A673 (cell line): ENCODE measurements at regions not wholly inside any gene's neighbourhood (a gene's known extent, or its start where the extent isn't known, plus 50 kb on each side); places are given as distances from the start of the nearest gene placed in this dataset.

Experiments
- BruUV-seq: library from RNA; stranded (reverse); fragments of 400-500 nt; replicated peaks from 2 replicates; lab custom pipeline; 2021; lab: Mats Ljungman, UMichigan
- CTCF ChIA-PET: fragments of 300-600 bp; sonication (Branson Sonifier 250); formaldehyde crosslinking; loops from one replicate; lab custom pipeline; 2022; ENCODE audit warnings: antibody characterized with exemption; lab: Charles Lee
- POLR2A ChIA-PET: fragments of 300-600 bp; sonication (Branson Sonifier 250); formaldehyde crosslinking; loops from one replicate; lab custom pipeline; 2022; ENCODE audit warnings: antibody characterized with exemption; ENCODE audit not compliant: low non-redundant PET; lab: Charles Lee
- DNase-seq: peaks from one replicate; pipeline ENCODE4 v3.0.0-alpha.2; 2015; ENCODE audit warnings: low spot score
- H3K27ac ChIP-seq: fragments of 200-600 bp; sonication (generic); 2 replicates; pipeline ENCODE4 v1.5.1; 2016; ENCODE audit warnings: mixed run types, low read depth, mild to moderate bottlenecking, mixed read lengths, antibody characterized with exemption, low read length; ENCODE audit not compliant: poor library complexity, severe bottlenecking
- H3K27me3 ChIP-seq: fragments of 200-600 bp; sonication (generic); replicated peaks from 2 replicates; pipeline ENCODE4 v1.6.1; 2017; ENCODE audit warnings: mixed run types, low read depth, mild to moderate bottlenecking, mixed read lengths, antibody characterized with exemption, low read length; ENCODE audit not compliant: insufficient read depth, poor library complexity
- H3K36me3 ChIP-seq: fragments of 200-600 bp; sonication (generic); 2 replicates; pipeline ENCODE4 v1.6.1; 2016; ENCODE audit warnings: mixed run types, mild to moderate bottlenecking, mixed read lengths, antibody characterized with exemption, low read length; ENCODE audit not compliant: insufficient read depth, poor library complexity, severe bottlenecking
- H3K4me1 ChIP-seq: fragments of 200-600 bp; sonication (generic); 2 replicates; pipeline ENCODE4 v1.6.1; 2017; ENCODE audit warnings: mixed run types, mild to moderate bottlenecking, mixed read lengths, antibody characterized with exemption, low read length; ENCODE audit not compliant: insufficient read depth, poor library complexity, severe bottlenecking
- H3K4me3 ChIP-seq: fragments of 200-600 bp; sonication (generic); 2 replicates; pipeline ENCODE4 v1.5.1; 2016; ENCODE audit warnings: low read depth, mixed run types, mild to moderate bottlenecking, mixed read lengths, low read length; ENCODE audit not compliant: poor library complexity, severe bottlenecking
- H3K9me3 ChIP-seq: fragments of 200-600 bp; sonication (generic); 2 replicates; pipeline ENCODE4 v1.6.1; 2016; ENCODE audit warnings: mixed run types, low read depth, mild to moderate bottlenecking, mixed read lengths, antibody characterized with exemption, low read length; ENCODE audit not compliant: poor library complexity, severe bottlenecking
- EZH2 ChIP-seq: fragments of 200-600 bp; sonication (generic); IDR thresholded peaks from 2 replicates; pipeline ENCODE4 v1.6.1; 2017; ENCODE audit warnings: borderline replicate concordance, low read depth, mild to moderate bottlenecking, mixed read lengths, antibody characterized with exemption, low read length; ENCODE audit not compliant: poor library complexity, severe bottlenecking
- intact Hi-C: fragments of 100-400 bp; cut with micrococcal nuclease; formaldehyde crosslinking; loops from one replicate; pipeline ENCODE4 v1.10.0; 2022; ENCODE audit not compliant: unreplicated experiment
- TF ChIP-seq, protein P1 (sequence below): fragments of 300-800, 200-600 bp; sonication (generic); conservative IDR thresholded peaks from 2 replicates; pipeline ENCODE4 v1.5.1; 2017; ENCODE audit warnings: low read depth, mild to moderate bottlenecking, antibody characterized with exemption, low read length, moderate library complexity, mixed read lengths

DNA sequence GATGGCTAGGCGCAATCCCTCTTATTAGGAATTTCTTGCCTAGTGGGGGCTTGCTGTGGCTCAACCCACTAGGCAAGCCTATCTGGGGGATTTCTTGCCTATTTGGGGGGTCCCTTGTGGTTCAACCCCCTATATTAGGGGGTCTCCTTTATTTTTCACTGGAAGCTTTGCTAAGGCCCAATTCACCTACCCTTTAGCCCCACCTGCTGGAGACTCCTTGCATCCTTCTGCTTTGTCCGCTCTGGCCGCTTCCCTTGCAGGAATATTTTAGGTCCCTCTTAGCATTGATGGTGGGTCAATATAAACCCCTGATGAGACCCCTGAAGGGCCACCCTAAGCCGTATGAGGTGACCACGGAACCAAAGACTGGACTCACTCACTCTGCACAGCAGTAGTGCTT lies 1552.1 kb downstream of the AACS start:
- TF ChIP-seq, protein P1, sequence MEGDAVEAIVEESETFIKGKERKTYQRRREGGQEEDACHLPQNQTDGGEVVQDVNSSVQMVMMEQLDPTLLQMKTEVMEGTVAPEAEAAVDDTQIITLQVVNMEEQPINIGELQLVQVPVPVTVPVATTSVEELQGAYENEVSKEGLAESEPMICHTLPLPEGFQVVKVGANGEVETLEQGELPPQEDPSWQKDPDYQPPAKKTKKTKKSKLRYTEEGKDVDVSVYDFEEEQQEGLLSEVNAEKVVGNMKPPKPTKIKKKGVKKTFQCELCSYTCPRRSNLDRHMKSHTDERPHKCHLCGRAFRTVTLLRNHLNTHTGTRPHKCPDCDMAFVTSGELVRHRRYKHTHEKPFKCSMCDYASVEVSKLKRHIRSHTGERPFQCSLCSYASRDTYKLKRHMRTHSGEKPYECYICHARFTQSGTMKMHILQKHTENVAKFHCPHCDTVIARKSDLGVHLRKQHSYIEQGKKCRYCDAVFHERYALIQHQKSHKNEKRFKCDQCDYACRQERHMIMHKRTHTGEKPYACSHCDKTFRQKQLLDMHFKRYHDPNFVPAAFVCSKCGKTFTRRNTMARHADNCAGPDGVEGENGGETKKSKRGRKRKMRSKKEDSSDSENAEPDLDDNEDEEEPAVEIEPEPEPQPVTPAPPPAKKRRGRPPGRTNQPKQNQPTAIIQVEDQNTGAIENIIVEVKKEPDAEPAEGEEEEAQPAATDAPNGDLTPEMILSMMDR = peak; percentile 74
- TF ChIP-seq EZH2 = no peak
- POLR2A ChIA-PET = no interaction called here
- no peak overlapping the region for H3K27ac ChIP-seq
- H3K27me3 ChIP-seq = no peaks in the 10 kb centered on the region
- CTCF ChIA-PET = no interaction called here
- DNase-seq = peak; percentile 55
- intact Hi-C loops = loop anchor here (5.0 kb wide), 2 partner anchors 255 to 1085 kb away; no protein-coding TSS in a partner anchor
- H3K4me3 ChIP-seq = no peak overlapping the region
- no peaks in the 10 kb centered on the region for H3K4me1 ChIP-seq
- peaks cover 5% of the 10 kb centered on the region for H3K9me3 ChIP-seq
- BruUV-seq = no TSS peak
- no peaks in the 10 kb centered on the region for H3K36me3 ChIP-seq

DNA sequence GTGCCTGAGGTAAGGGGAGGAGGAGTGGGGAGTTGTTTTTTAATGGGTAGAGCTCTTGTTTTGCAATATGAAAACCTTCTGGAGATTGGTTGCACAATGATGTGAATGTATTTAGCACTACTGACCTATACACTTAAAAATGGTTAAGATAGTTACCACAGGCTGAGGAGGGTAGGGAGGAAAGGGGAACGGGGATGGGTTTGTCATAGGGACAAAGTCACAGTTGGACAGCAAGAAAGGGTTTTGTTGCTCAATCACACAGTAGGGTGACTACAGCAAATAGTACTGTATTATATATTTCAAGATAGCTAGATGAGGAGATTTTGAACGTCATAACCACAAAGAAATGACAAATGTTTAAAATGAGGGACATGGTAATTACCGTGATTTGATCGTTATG lies 1562.4 kb downstream of the AACS start:
- intact Hi-C loops = no loop called here
- Histone ChIP-seq H3K4me3 (no peak overlapping the region), H3K27me3 (no peaks in the 10 kb centered on the region), H3K4me1 (no peaks in the 10 kb centered on the region), H3K9me3 (peaks cover 6% of the 10 kb centered on the region), H3K27ac (no peak overlapping the region), H3K36me3 (no peaks in the 10 kb centered on the region)
- ChIA-PET POLR2A (no interaction called here), CTCF (no interaction called here)
- TF ChIP-seq, protein P1 = no peak
- no peak for TF ChIP-seq EZH2
- no TSS peak for BruUV-seq
- DNase-seq = no peak

DNA sequence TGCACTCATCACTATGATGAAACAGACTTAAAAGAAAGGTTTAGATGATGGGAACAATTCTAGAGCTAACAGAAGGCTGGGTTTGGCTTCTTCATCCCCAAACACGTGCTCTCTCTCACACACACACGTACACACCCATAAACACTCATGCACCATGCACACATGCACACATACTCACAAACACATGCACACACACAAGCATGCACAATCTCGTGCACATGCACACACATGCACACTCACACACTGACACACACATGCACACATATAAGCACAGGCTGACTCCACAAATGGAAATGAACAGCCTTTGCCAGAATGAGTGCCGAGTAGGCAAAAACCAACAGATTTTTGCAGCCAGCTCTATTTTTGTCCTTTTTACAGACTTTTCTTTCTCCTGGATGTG lies 1571.6 kb downstream of the AACS start:
- ChIA-PET CTCF (no interaction called here), POLR2A (no interaction called here)
- TF ChIP-seq, protein P1 = no peak
- TF ChIP-seq EZH2 = no peak
- H3K9me3 ChIP-seq = no peaks in the 10 kb centered on the region
- no peak overlapping the region for H3K4me3 ChIP-seq
- no TSS peak for BruUV-seq
- H3K27me3 ChIP-seq = no peaks in the 10 kb centered on the region
- intact Hi-C loops = no loop called here
- no peak for DNase-seq
- H3K27ac ChIP-seq = no peak overlapping the region
- no peaks in the 10 kb centered on the region for H3K4me1 ChIP-seq
- no peaks in the 10 kb centered on the region for H3K36me3 ChIP-seq
